Type B pancreatic cell (in vitro differentiated cells): ENCODE measurements at regions not wholly inside any gene's neighbourhood (a gene's known extent, or its start where the extent isn't known, plus 50 kb on each side); places are given as distances from the start of the nearest gene placed in this dataset.

Source experiments
- DNase-seq: peaks from one replicate; pipeline ENCODE4 v3.0.0; 2021; ENCODE audit warnings: mixed read lengths; ENCODE audit not compliant: unreplicated experiment; ENCODE audit errors: extremely low spot score
- H3K27ac Mint-ChIP-seq: 2 replicates; pipeline ENCODE4 v1.8.0; 2021; ENCODE audit warnings: mild to moderate bottlenecking, mixed read lengths
- H3K27me3 Mint-ChIP-seq: 2 replicates; pipeline ENCODE4 v1.8.0; 2021; ENCODE audit warnings: mixed read lengths
- H3K36me3 Mint-ChIP-seq: 2 replicates; pipeline ENCODE4 v1.8.0; 2021; ENCODE audit warnings: mixed read lengths
- H3K4me1 Mint-ChIP-seq: one replicate; pipeline ENCODE4 v1.8.0; 2021; ENCODE audit warnings: mixed read lengths; ENCODE audit not compliant: unreplicated experiment
- H3K4me3 Mint-ChIP-seq: 2 replicates; pipeline ENCODE4 v1.8.0; 2021; ENCODE audit warnings: mild to moderate bottlenecking, mixed read lengths
- H3K9me3 Mint-ChIP-seq: 2 replicates; pipeline ENCODE4 v1.8.0; 2021; ENCODE audit warnings: mixed read lengths
- CTCF ChIP-seq: fragments of 200-600 bp; sonication (generic); conservative IDR thresholded peaks from 2 replicates; pipeline ENCODE4 v1.5.0; 2021; ENCODE audit warnings: antibody characterized with exemption, mild to moderate bottlenecking

GRCh38 chr2:217404236-217404760, 544.4 kb upstream of the TNP1 start:
- H3K9me3 Mint-ChIP-seq, result no peaks in the 10 kb centered on the region
- H3K27ac Mint-ChIP-seq, result no peak overlapping the region

DNA sequence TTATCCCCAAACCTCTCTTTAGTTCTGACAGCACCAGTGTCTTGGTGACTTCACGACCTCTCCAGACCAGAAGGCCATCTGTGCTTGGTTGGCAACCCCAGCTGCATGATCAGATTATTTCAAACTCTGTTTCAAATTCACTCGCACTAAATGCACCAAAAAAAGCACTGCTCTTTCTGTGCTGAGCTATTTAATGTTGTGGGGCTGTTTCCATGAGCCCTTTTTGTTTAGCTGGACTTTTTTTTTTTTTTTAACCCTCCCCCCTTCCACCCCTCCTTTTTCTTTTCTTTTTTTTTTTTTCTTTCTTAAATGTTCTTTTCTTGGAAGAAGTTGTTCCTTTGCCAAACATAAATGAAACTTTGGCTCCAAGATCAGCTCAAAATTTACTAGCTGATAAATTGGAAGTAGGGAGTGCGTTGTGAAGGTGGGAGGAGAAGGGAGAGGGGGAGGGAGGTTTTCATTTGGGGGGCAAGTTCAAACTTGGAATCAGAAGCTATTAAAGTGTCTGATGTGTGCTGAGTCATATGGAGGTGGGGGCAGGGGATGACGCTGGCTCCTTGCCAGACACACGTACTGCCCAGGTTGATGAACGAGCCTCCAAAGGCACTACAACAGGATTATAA, 543.0 kb upstream of the TNP1 start:
- no peak for TF ChIP-seq CTCF
- no peak for DNase-seq
- H3K27ac Mint-ChIP-seq, result no peak overlapping the region
- H3K9me3 Mint-ChIP-seq, result no peaks in the 10 kb centered on the region
- H3K4me1 Mint-ChIP-seq, result peaks cover 25% of the 10 kb centered on the region
- H3K36me3 Mint-ChIP-seq, result no peaks in the 10 kb centered on the region
- no peak overlapping the region for H3K4me3 Mint-ChIP-seq
- H3K27me3 Mint-ChIP-seq, result peaks cover 10% of the 10 kb centered on the region

More at GRCh38 chr2:217404236-217404760, 544.4 kb upstream of the TNP1 start:
- Mint-ChIP-seq H3K4me1 (peaks cover 25% of the 10 kb centered on the region), H3K4me3 (no peak overlapping the region), H3K27me3 (peaks cover 10% of the 10 kb centered on the region), H3K36me3 (no peaks in the 10 kb centered on the region)
- no peak for DNase-seq
- TF ChIP-seq CTCF, result no peak

- Mint-ChIP-seq H3K4me1 (peaks cover 25% of the 10 kb centered on the region), H3K4me3 (no peak overlapping the region), H3K9me3 (no peaks in the 10 kb centered on the region), H3K27me3 (peaks cover 10% of the 10 kb centered on the region), H3K27ac (no peak overlapping the region), H3K36me3 (no peaks in the 10 kb centered on the region)
- DNase-seq, result no peak
- TF ChIP-seq CTCF, result no peak
Observed at GRCh38 chr2:217402144-217402543, 542.3 kb upstream of the TNP1 start.

- no peak for TF ChIP-seq CTCF
- Mint-ChIP-seq H3K27me3 (peaks cover 6% of the 10 kb centered on the region), H3K36me3 (no peaks in the 10 kb centered on the region), H3K9me3 (no peaks in the 10 kb centered on the region), H3K4me3 (no peak overlapping the region), H3K27ac (no peak overlapping the region), H3K4me1 (peaks cover 24% of the 10 kb centered on the region)
- DNase-seq, result no peak
Observed at GRCh38 chr2:217399291-217399690, 539.4 kb upstream of the TNP1 start.

DNA sequence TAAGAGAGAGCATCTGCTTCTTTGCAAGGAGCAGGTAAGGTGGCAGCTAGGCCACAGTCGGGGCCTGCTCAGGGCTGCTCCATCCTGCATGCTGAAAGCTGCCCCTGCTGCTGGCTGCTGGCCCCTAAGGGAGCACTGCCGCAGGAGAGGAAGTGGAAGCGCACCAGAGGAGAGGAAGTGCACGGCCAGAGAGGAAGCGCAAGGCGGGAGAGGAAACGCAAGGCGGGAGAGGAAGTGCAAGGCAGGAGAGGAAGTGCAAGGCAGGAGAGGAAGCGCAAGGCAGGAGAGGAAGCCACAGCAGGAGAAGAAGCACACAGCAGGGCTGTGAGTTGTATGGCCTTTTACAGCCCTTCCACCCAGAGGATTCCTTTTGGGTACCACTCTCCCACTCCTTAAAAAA, 539.0 kb upstream of the TNP1 start:
- H3K4me1 Mint-ChIP-seq, result peaks cover 19% of the 10 kb centered on the region
- no peak overlapping the region for H3K27ac Mint-ChIP-seq
- H3K27me3 Mint-ChIP-seq, result peaks cover 4% of the 10 kb centered on the region
- H3K36me3 Mint-ChIP-seq, result no peaks in the 10 kb centered on the region
- no peak for DNase-seq
- no peak for TF ChIP-seq CTCF
- no peak overlapping the region for H3K4me3 Mint-ChIP-seq
- H3K9me3 Mint-ChIP-seq, result no peaks in the 10 kb centered on the region

DNA sequence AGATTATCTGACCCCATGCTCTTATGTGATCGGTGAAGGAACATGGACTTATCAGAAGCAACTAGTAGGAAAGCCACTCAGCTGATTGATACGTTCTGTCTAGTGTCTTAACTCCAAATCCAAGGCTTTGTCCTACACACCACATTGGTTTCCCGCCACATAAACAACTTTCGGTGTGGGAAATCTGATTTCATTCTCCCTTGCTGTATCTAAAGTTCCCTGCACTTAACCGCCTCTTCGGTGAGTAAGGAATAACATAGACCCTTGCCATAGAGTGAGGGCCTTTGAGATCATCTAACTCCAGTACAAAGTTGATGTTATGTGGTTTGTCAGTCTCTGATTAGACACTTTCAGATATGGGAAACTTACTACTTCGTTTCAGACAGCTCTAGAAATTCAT, 538.2 kb upstream of the TNP1 start:
- no peak overlapping the region for H3K4me3 Mint-ChIP-seq
- no peaks in the 10 kb centered on the region for H3K9me3 Mint-ChIP-seq
- no peak for DNase-seq
- TF ChIP-seq CTCF, result no peak
- H3K4me1 Mint-ChIP-seq, result peaks cover 13% of the 10 kb centered on the region
- no peak overlapping the region for H3K27ac Mint-ChIP-seq
- H3K27me3 Mint-ChIP-seq, result peaks cover 4% of the 10 kb centered on the region
- H3K36me3 Mint-ChIP-seq, result no peaks in the 10 kb centered on the region
